Immature natural killer cell (primary cell): ENCODE measurements at regions not wholly inside any gene's neighbourhood (a gene's known extent, or its start where the extent isn't known, plus 50 kb on each side); places are given as distances from the start of the nearest gene placed in this dataset.
A peak's percentile ranks its signal among the peaks of the same experiment; 100 is the strongest.

ENCODE experiments used
- DNase-seq, 3 donors: peaks; one replicate each; pipeline ENCODE4 v3.0.0; 2022; ENCODE audit warnings: mixed read lengths in 1 of 3
- H3K27ac Mint-ChIP-seq, 6 donors: one replicate each; pipeline ENCODE4 v1.8.0; 2020; ENCODE audit warnings: mixed read lengths in 6 of 6, mild to moderate bottlenecking in 5 of 6, inconsistent platforms in 4 of 6, moderate library complexity in 3 of 6
- H3K27me3 Mint-ChIP-seq, 3 donors: one replicate each; pipeline ENCODE4 v1.8.0; 2020 to 2021; ENCODE audit warnings: low read depth in 3 of 3, mild to moderate bottlenecking in 3 of 3, mixed read lengths in 3 of 3, moderate library complexity in 3 of 3, inconsistent platforms in 1 of 3
- H3K36me3 Mint-ChIP-seq, 3 donors: one replicate each; pipeline ENCODE4 v1.8.0; 2020; ENCODE audit warnings: mixed read lengths in 3 of 3, inconsistent platforms in 2 of 3, mild to moderate bottlenecking in 2 of 3
- H3K4me1 Mint-ChIP-seq, 2 donors: one replicate each; pipeline ENCODE4 v1.8.0; 2020; ENCODE audit warnings: inconsistent platforms in 2 of 2, mild to moderate bottlenecking in 2 of 2, mixed read lengths in 2 of 2, moderate library complexity in 1 of 2
- H3K4me3 Mint-ChIP-seq, 5 donors: one replicate each; pipeline ENCODE4 v1.8.0; 2020; ENCODE audit warnings: mild to moderate bottlenecking in 5 of 5, mixed read lengths in 5 of 5, inconsistent platforms in 3 of 5, moderate library complexity in 3 of 5
- H3K9me3 Mint-ChIP-seq, 6 donors: one replicate each; pipeline ENCODE4 v1.8.0; 2020; ENCODE audit warnings: mild to moderate bottlenecking in 6 of 6, mixed read lengths in 6 of 6, inconsistent platforms in 4 of 6, moderate library complexity in 3 of 6

DNA sequence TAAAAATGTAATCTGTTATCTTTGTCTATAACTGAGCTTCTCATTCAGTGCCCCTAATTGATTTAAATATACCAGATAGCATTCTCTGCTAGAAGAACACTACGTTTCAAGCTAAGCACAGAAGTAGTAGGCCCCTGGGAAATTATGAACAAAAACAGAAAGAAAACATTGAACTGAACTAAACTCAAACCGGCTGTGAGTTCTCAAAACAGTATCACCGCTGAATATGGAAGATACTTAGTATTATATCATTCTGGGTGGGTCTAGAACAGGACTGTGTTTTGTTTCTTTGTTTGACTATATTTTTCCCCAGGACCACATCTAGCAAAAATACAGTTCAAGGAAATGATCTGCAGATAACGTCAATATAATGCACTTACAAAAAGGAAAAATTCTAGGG is 95.1 kb upstream of the HMHB1 start:
- no peaks in the 10 kb centered on the region for H3K36me3 Mint-ChIP-seq
- H3K4me3 Mint-ChIP-seq, result no peak overlapping the region
- no peak for DNase-seq
- no peak overlapping the region for H3K27ac Mint-ChIP-seq
- peaks cover 14 to 15% of the 10 kb centered on the region in 2 donors for H3K4me1 Mint-ChIP-seq
- H3K27me3 Mint-ChIP-seq, result peaks cover 0 to 3% (median 0%) of the 10 kb centered on the region in 3 donors
- no peaks in the 10 kb centered on the region for H3K9me3 Mint-ChIP-seq

DNA sequence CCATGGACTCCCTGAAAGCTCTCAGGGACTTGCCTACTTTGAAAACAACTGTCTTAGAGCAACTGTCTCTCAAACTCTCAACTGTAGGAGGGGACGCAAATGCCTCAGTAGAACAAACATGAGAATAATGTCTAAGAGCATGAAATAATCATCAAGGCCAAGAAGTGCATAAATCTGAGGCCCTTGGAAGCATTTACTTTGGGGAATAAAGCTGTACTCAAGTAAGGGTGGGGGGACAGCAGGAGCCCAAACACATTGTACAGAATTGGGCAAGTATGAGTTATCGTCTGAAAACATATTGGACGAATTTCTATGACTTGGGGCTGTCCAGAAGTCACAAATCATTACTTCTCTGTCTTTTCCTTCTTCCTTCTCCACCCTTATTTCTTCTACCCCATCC is 96.3 kb upstream of the HMHB1 start:
- Mint-ChIP-seq H3K36me3 (no peaks in the 10 kb centered on the region), H3K4me3 (no peak overlapping the region), H3K4me1 (peaks cover 14 to 15% of the 10 kb centered on the region in 2 donors), H3K27me3 (peaks cover 0 to 3% (median 0%) of the 10 kb centered on the region in 3 donors), H3K27ac (no peak overlapping the region), H3K9me3 (no peaks in the 10 kb centered on the region)
- DNase-seq, result no peak

DNA sequence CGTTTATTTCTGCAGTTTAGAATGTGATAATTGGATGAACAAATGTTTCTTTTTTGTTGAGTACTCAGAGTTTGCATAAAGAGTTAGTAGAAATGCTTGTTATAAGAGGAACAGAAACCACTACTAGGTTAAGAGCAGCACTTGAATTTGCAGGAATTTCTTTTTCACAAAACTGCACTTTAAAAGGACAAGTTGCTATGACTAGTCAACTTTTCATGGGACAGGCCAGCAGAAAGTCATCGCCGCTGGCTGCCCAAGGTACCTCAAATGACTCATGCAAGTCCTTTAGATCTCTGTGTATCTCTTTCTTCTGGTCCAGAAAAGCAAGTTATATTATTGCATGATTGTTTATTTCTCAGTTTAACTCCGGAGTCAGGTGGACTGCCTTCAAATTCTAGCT is 97.3 kb upstream of the HMHB1 start:
- no peak overlapping the region for H3K4me3 Mint-ChIP-seq
- no peak for DNase-seq
- H3K27me3 Mint-ChIP-seq, result peaks cover 0 to 5% (median 3%) of the 10 kb centered on the region in 3 donors

GRCh38 chr5:143713047-143714003 is 98.6 kb upstream of the HMHB1 start:
- Mint-ChIP-seq H3K27ac (no peak overlapping the region), H3K36me3 (no peaks in the 10 kb centered on the region), H3K4me3 (no peak overlapping the region), H3K4me1 (peaks cover 14 to 15% of the 10 kb centered on the region in 2 donors), H3K27me3 (peaks cover 0 to 5% (median 3%) of the 10 kb centered on the region in 3 donors), H3K9me3 (no peaks in the 10 kb centered on the region)
- DNase-seq, result no peak

More for the DNA sequence above, 97.3 kb upstream of the HMHB1 start:
- no peaks in the 10 kb centered on the region for H3K36me3 Mint-ChIP-seq
- no peak overlapping the region for H3K27ac Mint-ChIP-seq
- peaks cover 14 to 15% of the 10 kb centered on the region in 2 donors for H3K4me1 Mint-ChIP-seq
- H3K9me3 Mint-ChIP-seq, result no peaks in the 10 kb centered on the region

GRCh38 chr5:143708672-143709071 is 103.3 kb upstream of the HMHB1 start:
- Mint-ChIP-seq H3K27me3 (peaks cover 0 to 9% (median 7%) of the 10 kb centered on the region in 3 donors), H3K9me3 (no peaks in the 10 kb centered on the region), H3K27ac (no peak overlapping the region), H3K4me1 (no peaks in the 10 kb centered on the region), H3K36me3 (no peaks in the 10 kb centered on the region), H3K4me3 (no peak overlapping the region)
- DNase-seq, result no peak

GRCh38 chr5:143707806-143708205 is 104.2 kb upstream of the HMHB1 start:
- H3K36me3 Mint-ChIP-seq, result no peaks in the 10 kb centered on the region
- no peak overlapping the region for H3K4me3 Mint-ChIP-seq
- H3K27me3 Mint-ChIP-seq, result peaks cover 0 to 9% (median 7%) of the 10 kb centered on the region in 3 donors
- no peak for DNase-seq
- no peaks in the 10 kb centered on the region for H3K4me1 Mint-ChIP-seq
- H3K27ac Mint-ChIP-seq, result no peak overlapping the region
- H3K9me3 Mint-ChIP-seq, result no peaks in the 10 kb centered on the region

DNA sequence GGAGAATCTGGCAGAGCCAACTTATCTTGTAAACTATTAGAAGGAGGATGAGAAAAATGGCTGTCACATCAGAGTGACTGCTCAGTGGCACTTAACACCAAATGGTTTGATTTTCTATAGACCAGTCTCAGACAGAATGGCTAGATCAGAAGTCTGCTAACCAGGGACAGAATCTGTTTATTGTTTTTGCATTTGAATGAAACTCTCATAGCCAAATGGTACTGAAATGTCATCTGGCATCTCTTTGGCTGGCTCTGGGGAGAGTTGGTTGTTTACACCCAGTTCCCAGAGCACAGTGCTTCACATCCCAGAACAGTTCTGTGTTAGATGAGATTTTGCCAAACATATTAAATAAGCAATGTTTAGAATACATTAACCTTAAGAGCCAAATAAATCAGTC is 106.6 kb upstream of the HMHB1 start:
- Mint-ChIP-seq H3K4me3 (no peak overlapping the region), H3K27ac (no peak overlapping the region), H3K27me3 (peaks cover 0 to 7% (median 3%) of the 10 kb centered on the region in 3 donors), H3K9me3 (no peaks in the 10 kb centered on the region), H3K4me1 (no peaks in the 10 kb centered on the region), H3K36me3 (no peaks in the 10 kb centered on the region)
- no peak for DNase-seq

DNA sequence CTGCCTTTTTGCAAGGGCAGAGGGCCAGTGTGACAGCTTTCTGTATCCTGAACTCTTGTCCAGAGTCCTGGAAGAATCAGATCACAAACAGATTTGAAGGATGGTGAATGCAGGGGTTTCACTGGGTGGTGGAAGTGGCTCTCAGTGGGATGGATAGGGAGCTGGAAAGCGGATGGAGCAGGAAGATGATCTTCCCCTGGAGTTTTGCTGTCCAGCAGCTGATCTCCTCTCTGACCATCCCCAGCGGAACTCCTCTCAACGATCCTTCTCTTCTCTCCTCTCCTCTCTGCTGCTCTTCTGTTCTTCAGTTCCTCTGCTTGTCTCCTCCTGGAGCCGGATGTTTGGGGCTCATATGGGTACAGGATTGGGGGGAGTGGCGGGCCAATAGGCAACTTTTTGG is 108.3 kb upstream of the HMHB1 start:
- no peak for DNase-seq
- Mint-ChIP-seq H3K36me3 (no peaks in the 10 kb centered on the region), H3K4me1 (peaks cover 2 to 7% of the 10 kb centered on the region in 2 donors), H3K9me3 (no peaks in the 10 kb centered on the region), H3K27me3 (peaks cover 0 to 4% (median 3%) of the 10 kb centered on the region in 3 donors), H3K27ac (no peak overlapping the region), H3K4me3 (no peak overlapping the region)

DNA sequence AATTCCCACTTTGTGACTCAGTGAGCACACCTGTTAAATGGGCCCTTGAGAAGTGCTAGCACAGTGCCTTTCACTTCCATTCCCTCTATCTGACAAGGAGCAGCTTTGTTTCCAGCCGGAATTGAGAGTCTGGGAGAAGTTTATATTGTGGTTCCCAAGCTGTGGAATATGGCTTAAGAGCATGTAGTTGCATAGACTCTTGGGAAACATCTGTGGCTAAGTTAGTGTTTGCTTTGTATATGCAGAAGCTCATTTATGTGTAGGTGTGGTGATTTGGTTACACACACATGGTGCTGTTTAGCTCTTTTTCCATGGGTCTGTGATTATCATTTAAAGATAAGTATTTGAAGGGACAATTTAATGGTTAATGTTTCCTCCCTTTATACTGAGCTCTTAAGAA is 110.5 kb upstream of the HMHB1 start:
- no peak overlapping the region for H3K27ac Mint-ChIP-seq
- DNase-seq, result no peak
- H3K36me3 Mint-ChIP-seq, result no peaks in the 10 kb centered on the region
- peaks cover 0 to 3% (median 0%) of the 10 kb centered on the region in 3 donors for H3K27me3 Mint-ChIP-seq
- peaks cover 10 to 29% of the 10 kb centered on the region in 2 donors for H3K4me1 Mint-ChIP-seq
- no peaks in the 10 kb centered on the region for H3K9me3 Mint-ChIP-seq
- H3K4me3 Mint-ChIP-seq, result no peak overlapping the region

DNA sequence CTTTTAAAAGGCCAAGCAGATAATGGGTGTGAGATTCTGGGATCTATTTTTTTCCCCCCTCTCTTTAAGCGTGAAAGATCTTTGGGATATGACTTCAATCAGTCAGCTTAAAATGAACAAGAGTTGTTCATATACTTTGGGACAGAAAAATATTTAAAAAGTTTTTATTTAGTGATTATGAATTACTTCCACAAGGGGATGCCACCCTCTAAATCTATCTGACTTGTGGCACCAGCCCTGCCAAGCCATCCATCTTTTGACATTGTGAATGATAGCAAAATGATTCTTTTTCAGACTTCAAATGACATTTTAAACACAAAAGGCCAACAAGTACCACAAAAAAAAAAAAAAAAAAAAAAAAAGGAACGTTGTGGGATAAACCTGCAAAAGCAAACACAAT is 111.0 kb upstream of the HMHB1 start:
- Mint-ChIP-seq H3K4me1 (peaks cover 14 to 34% of the 10 kb centered on the region in 2 donors), H3K27ac (no peak overlapping the region), H3K36me3 (no peaks in the 10 kb centered on the region), H3K27me3 (peaks cover 0 to 3% (median 0%) of the 10 kb centered on the region in 3 donors), H3K4me3 (no peak overlapping the region), H3K9me3 (no peaks in the 10 kb centered on the region)
- DNase-seq, result no peak

DNA sequence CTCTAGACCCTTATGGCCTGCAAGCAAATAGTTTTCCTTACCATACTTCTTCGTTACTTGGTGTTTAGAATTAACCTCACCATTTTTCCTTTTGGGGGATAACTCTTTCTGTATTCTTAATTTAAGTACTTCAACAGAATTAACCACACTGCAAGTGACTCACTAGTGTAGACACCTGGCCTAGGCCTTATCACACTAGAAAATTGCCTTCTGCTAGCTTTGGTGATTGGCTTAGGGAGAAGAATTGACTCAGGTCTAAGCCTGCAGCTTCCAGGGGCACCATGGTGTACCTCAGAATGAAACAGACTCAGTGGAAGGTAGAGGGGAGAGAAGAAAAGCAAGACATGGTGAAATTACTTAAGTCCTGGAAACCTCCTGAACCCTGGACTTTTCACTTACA is 112.8 kb upstream of the HMHB1 start:
- H3K27ac Mint-ChIP-seq, result no peak overlapping the region
- no peak overlapping the region for H3K4me3 Mint-ChIP-seq
- H3K36me3 Mint-ChIP-seq, result no peaks in the 10 kb centered on the region
- H3K27me3 Mint-ChIP-seq, result peaks cover 0 to 6% (median 3%) of the 10 kb centered on the region in 3 donors
- DNase-seq, result no peak
- no peaks in the 10 kb centered on the region for H3K9me3 Mint-ChIP-seq
- peaks cover 29 to 53% of the 10 kb centered on the region in 2 donors for H3K4me1 Mint-ChIP-seq

DNA sequence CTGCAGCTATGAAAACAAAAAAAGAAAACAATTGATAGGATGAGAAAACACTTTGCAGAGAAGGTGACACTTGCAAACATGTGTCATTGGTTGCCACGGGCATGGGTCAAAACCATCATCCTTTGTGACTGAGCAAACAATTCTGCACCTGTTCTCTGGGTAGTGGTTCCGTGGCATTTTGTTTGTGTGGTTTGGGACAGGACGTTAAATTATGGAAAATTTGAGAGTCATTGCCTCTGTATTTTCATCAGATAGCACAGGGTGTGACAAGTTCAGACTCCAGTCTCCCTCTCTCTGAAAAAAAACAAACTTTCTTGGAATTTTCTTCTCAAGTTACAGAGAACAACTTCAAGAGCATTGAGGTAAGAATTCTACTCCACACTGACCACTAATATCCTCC is 113.4 kb upstream of the HMHB1 start:
- no peak overlapping the region for H3K4me3 Mint-ChIP-seq
- no peak overlapping the region for H3K27ac Mint-ChIP-seq
- peaks cover 34 to 58% of the 10 kb centered on the region in 2 donors for H3K4me1 Mint-ChIP-seq
- H3K27me3 Mint-ChIP-seq, result peaks cover 0 to 6% (median 3%) of the 10 kb centered on the region in 3 donors
- no peaks in the 10 kb centered on the region for H3K9me3 Mint-ChIP-seq
- DNase-seq, result no peak
- no peaks in the 10 kb centered on the region for H3K36me3 Mint-ChIP-seq

DNA sequence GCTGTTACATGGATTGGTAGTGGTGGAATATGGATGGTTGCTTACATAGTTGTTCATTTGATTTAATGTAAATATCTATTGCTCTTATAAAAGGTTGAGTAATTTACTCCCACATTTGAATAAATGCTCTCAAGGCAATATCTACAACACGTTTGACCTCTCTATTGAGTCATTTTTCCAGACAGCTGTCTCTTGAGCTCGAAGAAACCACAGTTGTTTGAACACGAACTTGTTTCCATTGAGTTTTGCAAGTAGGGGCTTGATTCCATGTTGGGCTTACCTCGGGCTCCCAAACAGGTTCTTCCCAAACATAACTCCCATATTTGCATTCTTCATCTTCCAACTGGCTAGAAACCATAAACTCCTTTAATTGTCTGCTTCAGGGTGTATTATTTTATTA is 115.0 kb upstream of the HMHB1 start:
- Mint-ChIP-seq H3K4me1 (peaks cover 48 to 72% of the 10 kb centered on the region in 2 donors), H3K9me3 (no peaks in the 10 kb centered on the region), H3K27me3 (peaks cover 0 to 6% (median 3%) of the 10 kb centered on the region in 3 donors), H3K4me3 (no peak overlapping the region), H3K36me3 (no peaks in the 10 kb centered on the region), H3K27ac (no peak overlapping the region)
- no peak for DNase-seq

- no peak for DNase-seq
- H3K27me3 Mint-ChIP-seq, result peaks cover 0 to 6% (median 6%) of the 10 kb centered on the region in 3 donors
- no peaks in the 10 kb centered on the region for H3K36me3 Mint-ChIP-seq
These were observed 116.0 kb upstream of the HMHB1 start for GRCh38 chr5:143695941-143696340.

More at GRCh38 chr5:143695941-143696340, 116.0 kb upstream of the HMHB1 start:
- Mint-ChIP-seq H3K9me3 (no peaks in the 10 kb centered on the region), H3K4me3 (no peak overlapping the region), H3K27ac (peak overlapping the region in 2 of 6 donors; percentile 26 to 35), H3K4me1 (peaks cover 54 to 82% of the 10 kb centered on the region in 2 donors)
